Omental fat pad (tissue), 3 donors: ENCODE measurements at regions not wholly inside any gene's neighbourhood (a gene's known extent, or its start where the extent isn't known, plus 50 kb on each side); places are given as distances from the start of the nearest gene placed in this dataset.

Experiments
- ATAC-seq: fragments of 150-250 bp; one replicate; pipeline ENCODE4 v1.9.1; 2016; ENCODE audit warnings: mild to moderate bottlenecking, moderate library complexity; ENCODE audit not compliant: low FRiP score
- DNase-seq: peaks from one replicate; pipeline ENCODE4 v3.0.0-alpha.2; 2019; ENCODE audit warnings: low spot score
- CTCF ChIP-seq, 3 donors: fragments of 450-650 bp; IDR thresholded peaks; one replicate each; pipeline ENCODE4 v1.5.1; 2016 to 2017; ENCODE audit warnings: antibody characterized with exemption in 3 of 3, mild to moderate bottlenecking in 3 of 3, moderate library complexity in 2 of 3

- no peak for TF ChIP-seq CTCF (IDR thresholded peaks at IDR 0.05)
Measured at GRCh38 chr13:111598747-111599146, 278.3 kb downstream of the TEX29 start.

GRCh38 chr13:111599791-111600190, 279.3 kb downstream of the TEX29 start:
- TF ChIP-seq CTCF (IDR thresholded peaks at IDR 0.05) = no peak
- DNase-seq (no peak), ATAC-seq (no peak)

More at GRCh38 chr13:111598747-111599146, 278.3 kb downstream of the TEX29 start:
- ATAC-seq (no peak), DNase-seq (no peak)

GRCh38 chr13:111602874-111603273, 282.4 kb downstream of the TEX29 start:
- ATAC-seq (no peak), DNase-seq (no peak)
- no peak for TF ChIP-seq CTCF (IDR thresholded peaks at IDR 0.05)

GRCh38 chr13:111604097-111604496, 283.7 kb downstream of the TEX29 start:
- no peak for TF ChIP-seq CTCF (IDR thresholded peaks at IDR 0.05)
- DNase-seq (no peak), ATAC-seq (no peak)

GRCh38 chr13:111608556-111608955, 288.1 kb downstream of the TEX29 start:
- no peak for DNase-seq
- TF ChIP-seq CTCF (IDR thresholded peaks at IDR 0.05) = no peak

GRCh38 chr13:111609631-111610030, 289.2 kb downstream of the TEX29 start:
- DNase-seq (no peak), ATAC-seq (no peak)
- TF ChIP-seq CTCF (IDR thresholded peaks at IDR 0.05) = no peak

More at GRCh38 chr13:111608556-111608955, 288.1 kb downstream of the TEX29 start:
- ATAC-seq = no peak

- no peak for TF ChIP-seq CTCF (IDR thresholded peaks at IDR 0.05)
- DNase-seq (no peak), ATAC-seq (no peak)
Measured at GRCh38 chr13:111610081-111610480, 289.6 kb downstream of the TEX29 start.
